Bone marrow (tissue), 2 donors: ENCODE measurements at regions not wholly inside any gene's neighbourhood (a gene's known extent, or its start where the extent isn't known, plus 50 kb on each side); places are given as distances from the start of the nearest gene placed in this dataset.
"Not testable (repeated sequence)": the region's sequence is repeated elsewhere in the genome, so short reads cannot be mapped to it uniquely, and the experiment has no call there.

ENCODE experiments used
- DNase-seq, 2 donors: peaks; one replicate each; lab custom pipeline; 2025; lab: John Stamatoyannopoulos, UW

GRCh38 chr20:12949429-12949980 lies 59.3 kb upstream of the SPTLC3 start:
- no peak for DNase-seq

GRCh38 chr20:12954254-12954653 lies 54.5 kb upstream of the SPTLC3 start:
- DNase-seq, result not testable (repeated sequence)

DNA sequence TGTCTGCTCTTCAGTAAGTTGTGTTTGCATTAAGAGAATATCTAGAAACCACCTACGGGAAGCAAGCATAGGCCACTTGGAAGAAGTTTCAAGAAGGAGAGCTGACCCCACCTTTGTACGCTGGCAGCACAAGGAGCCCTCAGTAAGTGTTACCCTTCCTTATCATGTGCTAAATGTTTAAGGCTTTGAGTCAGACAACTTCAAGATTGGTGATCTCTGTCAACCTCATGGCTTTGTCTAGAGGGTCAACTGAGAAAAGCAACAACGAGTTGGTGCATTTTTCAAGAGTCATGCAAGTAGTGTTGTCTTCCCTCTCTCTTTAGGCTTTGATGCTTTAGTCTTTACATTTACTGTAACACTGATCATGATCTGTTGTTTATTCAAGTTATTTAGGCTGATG lies 53.2 kb upstream of the SPTLC3 start:
- DNase-seq, result no peak

GRCh38 chr20:12956303-12956702 lies 52.5 kb upstream of the SPTLC3 start:
- DNase-seq, result no peak

DNA sequence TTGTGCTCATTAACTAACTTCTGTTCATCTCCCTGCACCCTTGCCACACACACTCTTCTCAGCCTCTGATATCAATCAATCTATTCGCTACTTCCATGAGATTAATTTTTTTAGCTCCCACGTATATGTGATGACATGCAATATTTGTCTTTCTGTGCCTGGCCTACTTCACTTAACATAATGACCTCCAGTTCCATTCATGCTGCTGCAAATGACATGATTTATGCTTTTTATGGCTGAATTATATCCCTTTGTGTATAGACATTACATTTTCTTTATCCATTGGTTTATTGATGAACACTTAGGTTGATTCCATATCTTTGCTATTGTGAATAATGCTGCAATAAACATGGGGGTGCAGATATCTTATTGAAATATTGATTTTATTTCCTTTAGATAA lies 50.8 kb upstream of the SPTLC3 start:
- DNase-seq, result no peak
